Activated CD4-positive, alpha-beta T cell treated with anti-CD3 and anti-CD28 coated beads, Interleukin-2, amount 10 ng/mL, durations not matched to agents 7 days and 5 days (primary cell): ENCODE measurements at regions not wholly inside any gene's neighbourhood (a gene's known extent, or its start where the extent isn't known, plus 50 kb on each side); places are given as distances from the start of the nearest gene placed in this dataset.

Experiments used
- CTCF ChIA-PET: fragments of 350-600 bp; sonication (Branson Sonifier 250); formaldehyde crosslinking; loops from one replicate; lab custom pipeline; 2021; ENCODE audit warnings: antibody characterized with exemption; lab: Charles Lee
- POLR2A ChIA-PET: fragments of 350-600 bp; sonication (Branson Sonifier 250); formaldehyde crosslinking; loops from one replicate; lab custom pipeline; 2021; ENCODE audit warnings: antibody characterized with exemption; lab: Charles Lee
- DNase-seq: peaks from one replicate; pipeline ENCODE4 v3.0.0-alpha.2; 2020
- H3K27ac Mint-ChIP-seq: one replicate; pipeline ENCODE4 v1.8.0; 2021; ENCODE audit warnings: mild to moderate bottlenecking, moderate library complexity, mixed read lengths
- H3K27me3 Mint-ChIP-seq: one replicate; pipeline ENCODE4 v1.8.0; 2021; ENCODE audit warnings: mixed read lengths
- H3K36me3 Mint-ChIP-seq: one replicate; pipeline ENCODE4 v1.8.0; 2021; ENCODE audit warnings: low read depth, mixed read lengths
- H3K4me1 Mint-ChIP-seq: one replicate; pipeline ENCODE4 v1.8.0; 2021; ENCODE audit warnings: mixed read lengths
- H3K4me3 Mint-ChIP-seq: one replicate; pipeline ENCODE4 v1.8.0; 2021; ENCODE audit warnings: mild to moderate bottlenecking, moderate library complexity, mixed read lengths
- H3K9me3 Mint-ChIP-seq: one replicate; pipeline ENCODE4 v1.8.0; 2021; ENCODE audit warnings: mixed read lengths

DNA sequence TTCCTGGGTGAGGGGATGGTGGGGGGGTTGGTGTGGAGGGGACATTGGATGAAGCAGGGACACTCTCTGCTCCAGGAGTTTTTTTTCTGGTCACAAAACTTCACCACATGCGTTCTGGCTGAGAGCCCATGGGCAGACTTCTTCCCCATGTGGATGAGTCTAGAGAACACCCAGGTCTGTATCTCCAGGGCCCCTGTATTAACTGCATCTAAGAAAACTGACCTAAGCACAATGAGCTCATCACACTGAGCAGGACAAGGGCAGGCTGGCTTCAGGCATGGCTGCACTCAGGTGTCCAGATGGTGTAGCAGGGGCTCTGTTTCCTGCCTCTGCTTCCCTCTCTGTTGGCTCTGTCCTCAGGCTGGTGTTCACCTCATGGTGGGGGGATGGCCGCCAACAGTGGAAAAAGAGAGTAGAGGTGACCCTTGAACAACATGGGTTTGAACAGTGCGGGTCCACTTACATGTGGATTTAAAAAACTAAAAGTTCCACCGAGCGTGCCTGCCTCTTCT lies 85.3 kb upstream of the STC2 start:
- POLR2A ChIA-PET: no interaction called here
- Mint-ChIP-seq H3K4me1 (no peaks in the 10 kb centered on the region), H3K27me3 (peaks cover 4% of the 10 kb centered on the region), H3K4me3 (no peak overlapping the region), H3K27ac (no peak overlapping the region), H3K9me3 (no peaks in the 10 kb centered on the region), H3K36me3 (no peaks in the 10 kb centered on the region)
- CTCF ChIA-PET: no interaction called here
- DNase-seq: no peak

- Mint-ChIP-seq H3K9me3 (no peaks in the 10 kb centered on the region), H3K4me1 (no peaks in the 10 kb centered on the region), H3K36me3 (no peaks in the 10 kb centered on the region), H3K4me3 (no peak overlapping the region), H3K27me3 (peaks cover 4% of the 10 kb centered on the region), H3K27ac (no peak overlapping the region)
- no peak for DNase-seq
- ChIA-PET POLR2A (no interaction called here), CTCF (no interaction called here)
These were observed 84.4 kb upstream of the STC2 start for GRCh38 chr5:173412566-173412965.

- POLR2A ChIA-PET: no interaction called here
- CTCF ChIA-PET: no interaction called here
- Mint-ChIP-seq H3K36me3 (no peaks in the 10 kb centered on the region), H3K27me3 (peaks cover 4% of the 10 kb centered on the region), H3K9me3 (no peaks in the 10 kb centered on the region), H3K4me3 (no peak overlapping the region), H3K4me1 (no peaks in the 10 kb centered on the region), H3K27ac (no peak overlapping the region)
- no peak for DNase-seq
These were observed 83.8 kb upstream of the STC2 start for GRCh38 chr5:173411791-173412555.

DNA sequence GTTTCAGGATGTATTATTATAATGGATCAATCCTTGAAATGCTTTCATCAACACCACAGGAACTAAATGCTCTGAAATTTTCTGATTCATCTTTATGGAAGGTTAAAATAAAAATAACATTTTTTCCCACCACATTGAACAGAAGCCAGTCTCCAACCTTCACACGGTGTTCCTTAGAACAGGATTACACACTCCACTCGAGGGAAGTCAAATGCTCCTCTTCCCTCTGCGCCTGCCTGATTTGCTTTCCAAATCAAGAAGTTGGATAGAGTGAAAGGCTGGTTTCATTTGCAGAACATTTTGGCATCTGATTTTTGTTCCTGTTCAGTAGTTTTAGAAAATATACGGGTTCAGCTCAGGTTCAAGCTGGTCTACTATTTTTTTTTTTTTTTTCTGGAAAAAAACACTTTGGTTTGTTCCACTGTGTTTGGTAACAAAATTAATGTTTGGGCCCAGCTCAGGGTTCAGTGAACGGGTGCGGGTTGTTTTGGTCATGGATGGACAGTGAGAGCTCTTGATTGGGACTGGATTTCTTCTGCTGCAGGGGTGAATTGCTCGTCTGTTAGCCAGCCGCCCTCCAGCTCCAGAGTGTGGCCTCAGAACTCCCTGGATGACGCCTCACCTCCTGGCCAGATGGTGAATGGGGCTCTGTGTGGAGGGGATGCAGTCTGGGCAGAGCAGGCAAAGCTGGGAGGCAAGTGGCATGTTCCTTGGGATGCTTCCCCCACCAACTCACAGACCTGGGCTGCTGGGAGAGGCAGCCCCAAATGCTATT lies 82.4 kb upstream of the STC2 start:
- H3K4me3 Mint-ChIP-seq: no peak overlapping the region
- no peak for DNase-seq
- peaks cover 4% of the 10 kb centered on the region for H3K27me3 Mint-ChIP-seq
- no peaks in the 10 kb centered on the region for H3K4me1 Mint-ChIP-seq
- POLR2A ChIA-PET: no interaction called here
- H3K9me3 Mint-ChIP-seq: no peaks in the 10 kb centered on the region
- H3K27ac Mint-ChIP-seq: no peak overlapping the region
- CTCF ChIA-PET: no interaction called here
- no peaks in the 10 kb centered on the region for H3K36me3 Mint-ChIP-seq

- ChIA-PET POLR2A (no interaction called here), CTCF (no interaction called here)
- H3K9me3 Mint-ChIP-seq: no peaks in the 10 kb centered on the region
- no peaks in the 10 kb centered on the region for H3K36me3 Mint-ChIP-seq
- H3K4me3 Mint-ChIP-seq: no peak overlapping the region
- no peak for DNase-seq
- H3K4me1 Mint-ChIP-seq: no peaks in the 10 kb centered on the region
- H3K27me3 Mint-ChIP-seq: peaks cover 4% of the 10 kb centered on the region
- no peak overlapping the region for H3K27ac Mint-ChIP-seq
These were observed 80.7 kb upstream of the STC2 start for GRCh38 chr5:173408946-173409345.

DNA sequence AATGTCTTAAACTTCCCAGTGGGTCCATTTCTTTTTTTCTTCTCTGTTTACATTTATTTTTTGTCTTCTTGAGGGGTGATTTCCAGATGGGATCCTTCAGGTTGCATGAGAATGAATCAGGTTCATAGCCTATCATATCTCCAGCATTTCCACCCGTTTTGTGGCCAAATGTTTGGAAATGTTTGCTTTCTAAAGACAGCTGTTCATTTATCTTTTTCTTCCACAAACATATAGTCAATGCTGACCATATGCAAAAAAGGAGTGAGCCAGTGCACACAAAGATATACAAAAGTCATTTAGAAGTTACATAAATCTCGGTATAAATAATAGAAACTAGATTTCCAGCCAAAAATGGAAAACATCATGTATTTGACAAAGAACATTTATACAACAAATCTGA lies 71.6 kb upstream of the STC2 start:
- ChIA-PET CTCF (no interaction called here), POLR2A (no interaction called here)
- H3K9me3 Mint-ChIP-seq: no peaks in the 10 kb centered on the region
- no peaks in the 10 kb centered on the region for H3K27me3 Mint-ChIP-seq
- H3K4me1 Mint-ChIP-seq: no peaks in the 10 kb centered on the region
- no peak overlapping the region for H3K4me3 Mint-ChIP-seq
- no peaks in the 10 kb centered on the region for H3K36me3 Mint-ChIP-seq
- DNase-seq: no peak
- no peak overlapping the region for H3K27ac Mint-ChIP-seq

- Mint-ChIP-seq H3K4me3 (no peak overlapping the region), H3K36me3 (no peaks in the 10 kb centered on the region), H3K4me1 (no peaks in the 10 kb centered on the region), H3K27ac (no peak overlapping the region), H3K27me3 (peaks cover 4% of the 10 kb centered on the region), H3K9me3 (no peaks in the 10 kb centered on the region)
- ChIA-PET POLR2A (no interaction called here), CTCF (no interaction called here)
- DNase-seq: no peak
These were observed 69.3 kb upstream of the STC2 start for GRCh38 chr5:173397516-173397915.

- ChIA-PET CTCF (no interaction called here), POLR2A (no interaction called here)
- Mint-ChIP-seq H3K27me3 (peaks cover 4% of the 10 kb centered on the region), H3K4me1 (no peaks in the 10 kb centered on the region), H3K9me3 (no peaks in the 10 kb centered on the region), H3K4me3 (no peak overlapping the region), H3K27ac (no peak overlapping the region), H3K36me3 (no peaks in the 10 kb centered on the region)
- no peak for DNase-seq
These were observed 68.2 kb upstream of the STC2 start for GRCh38 chr5:173396311-173396993.

DNA sequence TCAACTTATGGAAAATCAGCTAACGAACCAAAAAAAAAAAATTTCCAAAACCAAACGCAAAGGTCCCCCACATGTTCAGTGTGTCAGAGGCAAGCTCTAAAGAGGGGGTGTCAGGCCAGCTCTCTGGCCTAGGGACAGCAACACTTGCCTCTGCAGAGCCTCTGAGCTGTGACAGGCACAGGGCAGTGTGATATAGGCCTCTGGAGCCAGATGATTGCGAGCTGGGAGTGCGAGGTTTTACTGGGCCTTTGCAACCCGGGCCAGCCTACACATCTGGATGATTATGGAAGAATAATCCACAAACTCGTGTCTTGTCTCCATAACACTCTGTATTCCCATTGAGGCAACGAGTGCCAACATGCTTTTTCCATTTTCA lies 67.7 kb upstream of the STC2 start:
- Mint-ChIP-seq H3K4me1 (no peaks in the 10 kb centered on the region), H3K27me3 (peaks cover 4% of the 10 kb centered on the region), H3K9me3 (no peaks in the 10 kb centered on the region), H3K36me3 (no peaks in the 10 kb centered on the region), H3K4me3 (no peak overlapping the region), H3K27ac (no peak overlapping the region)
- DNase-seq: no peak
- ChIA-PET POLR2A (no interaction called here), CTCF (no interaction called here)

DNA sequence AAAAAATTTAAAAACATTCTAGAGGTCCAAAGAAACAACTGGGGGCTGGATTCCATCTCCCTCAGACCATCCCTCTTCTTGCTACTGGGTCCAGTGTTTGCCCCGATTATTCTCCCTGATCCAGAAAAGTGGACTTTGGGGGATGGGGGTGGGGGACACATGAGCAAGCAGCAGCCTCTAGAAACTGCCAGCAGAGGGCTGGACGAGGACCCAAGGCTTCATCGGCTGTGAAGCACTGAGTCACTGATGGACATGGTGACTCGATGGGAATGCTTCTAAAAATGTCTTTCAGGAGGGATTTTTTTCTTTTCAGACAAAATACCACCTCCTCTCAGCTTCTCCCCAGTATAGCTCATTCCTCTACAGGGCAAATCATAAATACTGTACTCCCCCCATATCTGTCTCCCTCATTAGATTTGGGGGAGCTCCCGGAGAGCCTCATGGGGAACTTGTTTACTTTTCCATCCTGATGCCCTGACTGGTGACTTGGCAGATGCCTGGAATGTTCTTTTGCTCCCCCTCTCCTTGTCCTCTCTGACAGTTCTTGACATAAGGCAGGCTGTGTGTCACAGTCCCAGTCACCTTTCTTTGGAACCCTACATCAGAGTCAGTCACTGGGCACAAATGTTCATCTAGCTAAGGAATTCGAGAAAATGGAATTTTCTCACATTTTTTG lies 67.2 kb upstream of the STC2 start:
- ChIA-PET POLR2A (no interaction called here), CTCF (no interaction called here)
- Mint-ChIP-seq H3K27me3 (peaks cover 10% of the 10 kb centered on the region), H3K9me3 (no peaks in the 10 kb centered on the region), H3K4me3 (no peak overlapping the region), H3K36me3 (no peaks in the 10 kb centered on the region), H3K4me1 (no peaks in the 10 kb centered on the region), H3K27ac (no peak overlapping the region)
- DNase-seq: no peak

DNA sequence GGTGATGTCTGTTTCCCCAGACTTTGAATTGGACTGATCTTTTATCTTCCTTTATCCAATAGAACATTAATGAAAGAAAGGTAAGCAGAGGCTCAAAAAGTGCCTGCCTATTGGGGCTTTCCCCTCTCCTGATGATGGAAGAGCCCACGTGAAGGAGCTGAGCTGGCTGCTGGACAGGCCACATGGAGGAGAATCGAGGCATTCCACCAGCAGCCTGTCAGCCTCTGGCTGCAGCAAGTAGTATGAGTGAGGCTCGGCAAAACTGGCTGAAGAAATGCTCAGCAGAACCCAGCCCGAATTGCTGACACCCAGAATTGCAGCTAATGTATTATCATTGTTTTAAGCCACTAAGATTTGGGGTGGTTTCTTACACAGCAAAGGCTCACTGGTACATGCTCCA lies 66.5 kb upstream of the STC2 start:
- Mint-ChIP-seq H3K27me3 (peaks cover 13% of the 10 kb centered on the region), H3K9me3 (no peaks in the 10 kb centered on the region), H3K36me3 (no peaks in the 10 kb centered on the region), H3K4me1 (no peaks in the 10 kb centered on the region), H3K27ac (no peak overlapping the region), H3K4me3 (no peak overlapping the region)
- POLR2A ChIA-PET: no interaction called here
- no peak for DNase-seq
- CTCF ChIA-PET: no interaction called here

DNA sequence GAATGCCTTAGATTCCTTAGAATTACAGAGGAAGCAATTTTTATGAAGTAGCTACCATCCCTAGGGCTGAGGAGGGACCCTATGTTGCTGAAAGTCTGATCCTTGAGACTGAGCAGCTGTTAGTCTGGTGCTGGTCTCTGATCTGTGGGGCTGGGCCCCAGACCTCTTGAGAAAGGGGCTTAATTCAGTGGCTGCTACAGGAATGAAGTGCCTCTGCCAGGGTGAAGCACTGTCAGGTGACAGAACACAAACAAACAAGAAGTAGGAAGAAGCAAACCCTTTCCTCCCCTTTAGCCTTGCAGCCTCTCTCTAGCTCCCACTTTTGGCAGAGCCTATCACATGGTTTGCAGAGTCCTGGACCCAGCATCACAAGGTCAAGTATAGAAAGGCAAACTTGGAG lies 64.0 kb upstream of the STC2 start:
- Mint-ChIP-seq H3K27ac (no peak overlapping the region), H3K36me3 (no peaks in the 10 kb centered on the region), H3K27me3 (peaks cover 15% of the 10 kb centered on the region), H3K4me1 (no peaks in the 10 kb centered on the region), H3K4me3 (no peak overlapping the region), H3K9me3 (no peaks in the 10 kb centered on the region)
- ChIA-PET POLR2A (no interaction called here), CTCF (no interaction called here)
- no peak for DNase-seq

DNA sequence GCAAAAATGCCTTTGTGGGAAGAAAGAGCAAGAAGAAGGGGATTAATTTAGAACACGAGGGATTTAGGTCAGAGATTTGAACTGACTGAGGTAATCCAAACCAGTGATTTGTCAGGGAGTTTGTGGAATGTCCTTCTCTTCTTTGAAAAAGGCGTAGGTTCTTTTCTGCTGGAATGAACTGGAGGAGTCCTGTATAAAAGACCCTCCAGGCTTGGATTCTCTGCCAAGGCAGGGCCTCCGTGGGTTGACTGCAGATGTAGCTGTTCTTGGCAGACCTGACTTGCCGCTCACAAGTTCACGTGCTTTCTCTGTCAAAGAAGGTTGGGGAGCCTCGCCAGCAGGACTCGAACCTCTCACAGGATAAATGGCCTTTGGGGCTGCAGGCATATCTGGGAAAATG lies 62.8 kb upstream of the STC2 start:
- ChIA-PET POLR2A (no interaction called here), CTCF (no interaction called here)
- H3K4me3 Mint-ChIP-seq: no peak overlapping the region
- no peaks in the 10 kb centered on the region for H3K9me3 Mint-ChIP-seq
- no peak for DNase-seq
- H3K27me3 Mint-ChIP-seq: peaks cover 15% of the 10 kb centered on the region
- H3K27ac Mint-ChIP-seq: no peak overlapping the region
- no peaks in the 10 kb centered on the region for H3K4me1 Mint-ChIP-seq
- no peaks in the 10 kb centered on the region for H3K36me3 Mint-ChIP-seq
